SK-N-SH (cell line): ENCODE measurements at regions not wholly inside any gene's neighbourhood (a gene's known extent, or its start where the extent isn't known, plus 50 kb on each side); places are given as distances from the start of the nearest gene placed in this dataset.

Source experiments
- CTCF ChIA-PET: fragments of 300-600, 350-600 bp; formaldehyde crosslinking; extraction: SDS; loops from one replicate; lab custom pipeline; 2021; lab: Yijun Ruan, JAX
- POLR2A ChIA-PET: fragments of 350-600 bp; sonication (Branson Sonifier 250); formaldehyde crosslinking; extraction: SDS; loops from one replicate; lab custom pipeline; 2020; ENCODE audit warnings: antibody characterized with exemption, inconsistent platforms; lab: Yijun Ruan, JAX
- DNase-seq: peaks from one replicate; pipeline ENCODE4 v3.0.0; 2012
- H2AFZ ChIP-seq: fragments of 200-600 bp; sonication (generic); 2 replicates; pipeline ENCODE4 v1.8.1; 2016; ENCODE audit warnings: antibody characterized with exemption, mild to moderate bottlenecking, low read depth
- H3F3A ChIP-seq: fragments of 200-600 bp; sonication (generic); replicated peaks from 2 replicates; pipeline ENCODE3; 2016; ENCODE audit warnings: antibody characterized with exemption, mild to moderate bottlenecking; ENCODE audit not compliant: insufficient read depth
- H3K27ac ChIP-seq, 2 experiments: fragments of 200-500 bp in 1 of 2; fragments of 200-600 bp in 1 of 2; sonication (Bioruptor generic) in 1 of 2; sonication (generic), shearing (Covaris generic) in 1 of 2; 2 replicates each; pipeline versions ENCODE4 v1.5.1 to v1.6.1; 2014 to 2016; ENCODE audit warnings: low read depth in 2 of 2, inconsistent platforms in 1 of 2, low read length in 1 of 2, mild to moderate bottlenecking in 1 of 2, mixed read lengths in 1 of 2
- H3K27me3 ChIP-seq: fragments of 200-600 bp; sonication (generic), shearing (Covaris generic); 2 replicates; pipeline ENCODE4 v1.6.1; 2016; ENCODE audit warnings: mixed run types; ENCODE audit not compliant: insufficient read depth
- H3K36me3 ChIP-seq, 2 experiments: fragments of 200-500 bp in 1 of 2; fragments of 200-600 bp in 1 of 2; sonication (Bioruptor generic) in 1 of 2; sonication (generic) in 1 of 2; replicated peaks in 1 of 2; 2 replicates each; pipeline versions ENCODE3 to v1.5.1; 2014 to 2016; ENCODE audit warnings: low read length in 1 of 2, mild to moderate bottlenecking in 1 of 2; ENCODE audit not compliant: insufficient read depth in 2 of 2, control insufficient read depth in 1 of 2
- H3K4me1 ChIP-seq, 2 experiments: fragments of 200-500 bp in 1 of 2; fragments of 200-600 bp in 1 of 2; sonication (Bioruptor generic) in 1 of 2; sonication (generic), shearing (Covaris generic) in 1 of 2; 2 replicates each; pipeline versions ENCODE4 v1.5.1 to v1.6.1; 2014 to 2016; ENCODE audit warnings: low read depth in 1 of 2, low read length in 1 of 2, mixed run types in 1 of 2; ENCODE audit not compliant: insufficient read depth in 2 of 2, control insufficient read depth in 1 of 2
- H3K4me2 ChIP-seq: fragments of 200-600 bp; sonication (generic), shearing (Covaris generic); 2 replicates; pipeline ENCODE4 v1.6.1; 2017; ENCODE audit warnings: mixed run types
- H3K4me3 ChIP-seq, 2 experiments: fragments of 200-500 bp in 1 of 2; fragments of 200-600 bp in 1 of 2; sonication (Bioruptor generic) in 1 of 2; sonication (generic), shearing (Covaris generic) in 1 of 2; 2 replicates each; pipeline versions ENCODE4 v1.5.1 to v1.8.1; 2014 to 2016; ENCODE audit warnings: low read depth in 2 of 2, inconsistent platforms in 1 of 2, low read length in 1 of 2, mild to moderate bottlenecking in 1 of 2, mixed read lengths in 1 of 2, moderate library complexity in 1 of 2
- H3K79me2 ChIP-seq: fragments of 200-600 bp; sonication (generic); 2 replicates; pipeline ENCODE4 v1.8.1; 2017; ENCODE audit warnings: mild to moderate bottlenecking; ENCODE audit not compliant: insufficient read depth
- H3K9ac ChIP-seq: fragments of 200-600 bp; sonication (generic); 2 replicates; pipeline ENCODE4 v1.6.1; 2017; ENCODE audit warnings: mixed run types
- H3K9me2 ChIP-seq: fragments of 200-600 bp; sonication (generic); 2 replicates; pipeline ENCODE4 v1.6.1; 2017; ENCODE audit warnings: mixed run types
- H3K9me3 ChIP-seq: fragments of 200-600 bp; sonication (generic); 2 replicates; pipeline ENCODE4 v1.6.1; 2017; ENCODE audit warnings: mixed run types, mild to moderate bottlenecking, moderate library complexity
- H4K20me1 ChIP-seq: fragments of 200-600 bp; sonication (generic); 2 replicates; pipeline ENCODE4 v1.6.1; 2017; ENCODE audit warnings: mild to moderate bottlenecking, mixed run types; ENCODE audit not compliant: insufficient read depth
- CHD2 ChIP-seq: fragments of 150-350 bp; IDR thresholded peaks from 2 replicates; pipeline ENCODE4 v1.6.1; 2018; ENCODE audit warnings: low read length; ENCODE audit not compliant: partially characterized antibody
- ELF1 ChIP-seq: IDR thresholded peaks from 2 replicates; pipeline ENCODE4 v1.4.0; 2012
- IRF3 ChIP-seq: fragments of 150-350 bp; IDR thresholded peaks from 2 replicates; pipeline ENCODE4 v1.6.1; 2016; ENCODE audit warnings: mild to moderate bottlenecking, low read depth, low read length
- TCF12 ChIP-seq: IDR thresholded peaks from 2 replicates; pipeline ENCODE4 v1.4.0; 2012
- WGBS: methylation state at CpG from one replicate; pipeline ENCODE4 v1.1.6; 2017; ENCODE audit warnings: low lambda C conversion rate; 5-methylcytosine and 5-hydroxymethylcytosine counted together
- TF ChIP-seq, protein P1 (sequence below): IDR thresholded peaks from 2 replicates; pipeline ENCODE4 v1.4.0; 2012; ENCODE audit warnings: low read depth, borderline replicate concordance

GRCh38 chr20:23198815-23199214 is 112.7 kb upstream of the CD93 start:
- no peak for DNase-seq
- Histone ChIP-seq H4K20me1 (no peaks in the 10 kb centered on the region), H3K9ac (no peak overlapping the region), H3K4me3 (no peak overlapping the region), H3K27me3 (peaks cover 59% of the 10 kb centered on the region), H3K79me2 (no peaks in the 10 kb centered on the region), H3K36me3 (no peaks in the 10 kb centered on the region), H3K4me1 (no peaks in the 10 kb centered on the region), H3F3A (no peaks in the 10 kb centered on the region), H3K27ac (no peak overlapping the region), H2AFZ (no peak overlapping the region), H3K9me3 (no peaks in the 10 kb centered on the region), H3K9me2 (no peaks in the 10 kb centered on the region), H3K4me2 (no peak overlapping the region)
- CTCF ChIA-PET, result no interaction called here
- TF ChIP-seq, protein P1, sequence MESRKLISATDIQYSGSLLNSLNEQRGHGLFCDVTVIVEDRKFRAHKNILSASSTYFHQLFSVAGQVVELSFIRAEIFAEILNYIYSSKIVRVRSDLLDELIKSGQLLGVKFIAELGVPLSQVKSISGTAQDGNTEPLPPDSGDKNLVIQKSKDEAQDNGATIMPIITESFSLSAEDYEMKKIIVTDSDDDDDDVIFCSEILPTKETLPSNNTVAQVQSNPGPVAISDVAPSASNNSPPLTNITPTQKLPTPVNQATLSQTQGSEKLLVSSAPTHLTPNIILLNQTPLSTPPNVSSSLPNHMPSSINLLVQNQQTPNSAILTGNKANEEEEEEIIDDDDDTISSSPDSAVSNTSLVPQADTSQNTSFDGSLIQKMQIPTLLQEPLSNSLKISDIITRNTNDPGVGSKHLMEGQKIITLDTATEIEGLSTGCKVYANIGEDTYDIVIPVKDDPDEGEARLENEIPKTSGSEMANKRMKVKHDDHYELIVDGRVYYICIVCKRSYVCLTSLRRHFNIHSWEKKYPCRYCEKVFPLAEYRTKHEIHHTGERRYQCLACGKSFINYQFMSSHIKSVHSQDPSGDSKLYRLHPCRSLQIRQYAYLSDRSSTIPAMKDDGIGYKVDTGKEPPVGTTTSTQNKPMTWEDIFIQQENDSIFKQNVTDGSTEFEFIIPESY, result no peak
- POLR2A ChIA-PET, result no interaction called here

DNA sequence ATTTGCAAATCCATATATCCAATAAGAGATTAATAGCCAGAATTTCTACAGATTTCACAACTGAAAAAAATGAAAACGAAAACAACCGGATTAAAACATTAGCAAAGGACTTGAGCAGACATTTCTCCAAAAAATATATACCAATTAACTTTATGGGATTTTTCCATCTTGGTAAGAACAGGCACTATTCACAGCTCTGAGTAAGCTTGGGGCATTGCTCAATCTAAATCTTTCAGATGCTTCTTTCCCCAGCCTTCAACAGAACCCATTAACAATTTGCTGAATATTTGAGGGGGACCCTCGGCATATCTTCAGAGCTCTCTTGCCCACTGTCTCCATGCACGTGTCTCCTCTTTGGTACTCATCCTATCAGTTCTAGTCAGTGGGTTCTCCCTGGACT is 111.7 kb upstream of the CD93 start:
- WGBS, result 14% methylated on average over 4 of the region's 4 CpGs
- ChIA-PET POLR2A (no interaction called here), CTCF (no interaction called here)

More for the DNA sequence above, 111.7 kb upstream of the CD93 start:
- Histone ChIP-seq H4K20me1 (no peaks in the 10 kb centered on the region), H3K9me2 (no peaks in the 10 kb centered on the region), H3K27me3 (peaks cover 50% of the 10 kb centered on the region), H3K27ac (no peak overlapping the region), H3K9ac (no peak overlapping the region), H3K9me3 (no peaks in the 10 kb centered on the region), H2AFZ (no peak overlapping the region), H3K4me1 (no peaks in the 10 kb centered on the region), H3K4me2 (no peak overlapping the region), H3K79me2 (no peaks in the 10 kb centered on the region), H3K36me3 (no peaks in the 10 kb centered on the region), H3K4me3 (no peak overlapping the region), H3F3A (no peaks in the 10 kb centered on the region)
- DNase-seq, result no peak
- TF ChIP-seq TCF12, result no peak
- no peak for TF ChIP-seq IRF3
- no peak for TF ChIP-seq ELF1
- TF ChIP-seq CHD2, result no peak
- TF ChIP-seq, protein P1, result no peak
